Hematopoietic multipotent progenitor cell treated with erythropoietin and hydrocortisone succinate and interleukin-3 and kit ligand, for 4 days (in vitro differentiated cells): ENCODE measurements at regions not wholly inside any gene's neighbourhood (a gene's known extent, or its start where the extent isn't known, plus 50 kb on each side); places are given as distances from the start of the nearest gene placed in this dataset.

ENCODE experiments used
- DNase-seq: peaks from one replicate; pipeline ENCODE4 v3.0.0-alpha.2; 2015

DNA sequence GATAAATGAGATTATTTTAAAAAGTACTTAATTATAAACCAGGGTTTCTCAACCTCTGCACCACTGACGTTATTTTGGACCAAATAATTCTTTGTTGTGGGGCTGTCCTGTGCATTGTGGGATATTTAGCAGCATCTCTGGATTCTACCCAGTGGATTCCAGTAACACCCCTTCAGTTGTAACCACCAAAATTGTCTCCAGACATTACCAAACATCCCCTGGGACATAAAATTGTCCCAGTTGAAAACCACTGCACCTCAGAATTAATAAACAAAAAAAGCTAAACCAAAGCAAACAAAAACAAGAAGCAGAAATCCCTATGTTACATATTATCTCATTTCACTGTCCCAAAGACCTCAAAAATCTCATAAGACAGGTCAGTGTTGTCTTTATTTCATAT lies 54.2 kb upstream of the GIMD1 start:
- no peak for DNase-seq

GRCh38 chr4:106421441-106422296 lies 53.1 kb upstream of the GIMD1 start:
- no peak for DNase-seq

DNA sequence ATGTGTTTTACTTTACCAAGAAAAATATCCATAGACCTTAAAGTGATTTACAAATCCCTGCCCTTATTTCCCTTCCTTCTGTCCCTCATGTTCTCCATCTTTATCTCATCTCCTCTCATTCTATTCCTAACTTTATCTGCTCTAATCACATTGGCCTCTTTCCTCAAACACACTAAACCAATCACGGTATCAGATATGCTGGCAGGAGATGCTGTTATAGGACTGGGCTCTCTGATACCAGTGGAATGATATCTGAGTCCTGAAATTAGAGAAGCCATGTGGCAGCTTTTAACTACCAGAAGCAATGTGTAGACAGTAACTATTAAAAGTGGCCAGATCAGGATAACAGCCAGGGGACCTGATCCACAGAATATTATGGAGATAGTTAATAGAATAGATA lies 49.9 kb upstream of the GIMD1 start:
- DNase-seq = no peak
